PC-9 (cell line): ENCODE measurements at regions not wholly inside any gene's neighbourhood (a gene's known extent, or its start where the extent isn't known, plus 50 kb on each side); places are given as distances from the start of the nearest gene placed in this dataset.

ENCODE experiments used
- BruUV-seq: library from RNA; stranded (reverse); fragments of 400-500 nt; replicated peaks from 2 replicates; lab custom pipeline; 2021; lab: Mats Ljungman, UMichigan
- CTCF ChIA-PET: fragments of 300-600 bp; sonication (Branson Sonifier 250); formaldehyde crosslinking; loops from one replicate; lab custom pipeline; 2022; ENCODE audit warnings: antibody characterized with exemption; lab: Charles Lee
- POLR2A ChIA-PET: fragments of 300-600 bp; sonication (Branson Sonifier 250); formaldehyde crosslinking; loops from one replicate; lab custom pipeline; 2022; ENCODE audit warnings: antibody characterized with exemption; ENCODE audit not compliant: unreplicated experiment; lab: Charles Lee
- DNase-seq, 2 experiments: peaks; one replicate each; pipeline versions ENCODE4 v3.0.0 to v3.0.0-alpha.2; 2015 to 2022; ENCODE audit warnings: mixed read lengths in 1 of 2
- H2AFZ ChIP-seq: fragments of 200-600 bp; sonication (generic); 2 replicates; pipeline ENCODE4 v1.8.1; 2017; ENCODE audit warnings: antibody characterized with exemption
- H3F3A ChIP-seq: fragments of 200-600 bp; sonication (generic); 2 replicates; pipeline ENCODE4 v1.8.1; 2017; ENCODE audit warnings: antibody characterized with exemption, mild to moderate bottlenecking, low read depth; ENCODE audit not compliant: insufficient read depth
- H3K27ac ChIP-seq: fragments of 200-600 bp; sonication (generic); 2 replicates; pipeline ENCODE4 v1.6.1; 2016; ENCODE audit warnings: mixed run types
- H3K27me3 ChIP-seq: fragments of 200-600 bp; sonication (generic); 2 replicates; pipeline ENCODE4 v1.6.1; 2016; ENCODE audit warnings: low read depth, mixed run types; ENCODE audit not compliant: insufficient read depth
- H3K36me3 ChIP-seq: fragments of 200-600 bp; sonication (generic); 2 replicates; pipeline ENCODE4 v1.6.1; 2016; ENCODE audit warnings: low read depth, mixed run types
- H3K4me1 ChIP-seq: fragments of 200-600 bp; sonication (generic); replicated peaks from 2 replicates; pipeline ENCODE4 v1.6.1; 2016; ENCODE audit warnings: mixed run types; ENCODE audit not compliant: insufficient read depth
- H3K4me2 ChIP-seq: fragments of 200-600 bp; sonication (generic); 2 replicates; pipeline ENCODE4 v1.6.1; 2017; ENCODE audit warnings: mixed run types
- H3K4me3 ChIP-seq: fragments of 200-600 bp; sonication (generic); 2 replicates; pipeline ENCODE4 v1.6.1; 2016; ENCODE audit warnings: mixed run types
- H3K79me2 ChIP-seq: fragments of 200-600 bp; sonication (generic); 2 replicates; pipeline ENCODE4 v1.6.1; 2017; ENCODE audit warnings: low read depth, mixed run types
- H3K9me2 ChIP-seq: fragments of 200-600 bp; sonication (generic); 2 replicates; pipeline ENCODE4 v1.8.1; 2017; ENCODE audit warnings: mild to moderate bottlenecking; ENCODE audit not compliant: insufficient read depth
- H3K9me3 ChIP-seq: fragments of 200-600 bp; sonication (generic); 2 replicates; pipeline ENCODE4 v1.8.1; 2016; ENCODE audit warnings: low read depth; ENCODE audit not compliant: insufficient read depth
- H4K20me1 ChIP-seq: fragments of 200-600 bp; sonication (generic); 2 replicates; pipeline ENCODE4 v1.8.1; 2017; ENCODE audit not compliant: insufficient read depth
- CTCF ChIP-seq: fragments of 200-600 bp; sonication (generic); conservative IDR thresholded peaks from 2 replicates; pipeline ENCODE4 v1.6.1; 2017; ENCODE audit warnings: mixed run types, antibody characterized with exemption, mild to moderate bottlenecking, moderate library complexity
- EZH2 ChIP-seq: fragments of 200-600 bp; sonication (generic); IDR thresholded peaks from 2 replicates; pipeline ENCODE4 v1.8.0; 2017; ENCODE audit warnings: antibody characterized with exemption, low read depth
- intact Hi-C: fragments of 100-400 bp; cut with micrococcal nuclease; formaldehyde crosslinking; loops from one replicate; pipeline ENCODE4 v1.10.0; 2022; ENCODE audit not compliant: unreplicated experiment

GRCh38 chr18:78582181-78582709 lies 397.4 kb upstream of the SALL3 start:
- no peaks in the 10 kb centered on the region for H3K36me3 ChIP-seq
- no peaks in the 10 kb centered on the region for H3K9me2 ChIP-seq
- no peaks in the 10 kb centered on the region for H3K9me3 ChIP-seq
- peaks cover 93% of the 10 kb centered on the region for H3K27me3 ChIP-seq
- BruUV-seq, result no TSS peak
- H3K79me2 ChIP-seq, result no peaks in the 10 kb centered on the region
- no peak overlapping the region for H3K27ac ChIP-seq
- no peaks in the 10 kb centered on the region for H4K20me1 ChIP-seq
- H3F3A ChIP-seq, result no peaks in the 10 kb centered on the region
- no peak overlapping the region for H2AFZ ChIP-seq
- ChIA-PET CTCF (no interaction called here), POLR2A (no interaction called here)
- intact Hi-C loops, result no loop called here
- no peak overlapping the region for H3K4me3 ChIP-seq
- TF ChIP-seq CTCF (no peak), EZH2 (no peak)
- no peaks in the 10 kb centered on the region for H3K4me1 ChIP-seq
- DNase-seq, result no peak
- no peak overlapping the region for H3K4me2 ChIP-seq

GRCh38 chr18:78582898-78583738 lies 396.5 kb upstream of the SALL3 start:
- no peaks in the 10 kb centered on the region for H3K36me3 ChIP-seq
- BruUV-seq, result no TSS peak
- no peak for DNase-seq
- H3K9me3 ChIP-seq, result no peaks in the 10 kb centered on the region
- ChIA-PET CTCF (no interaction called here), POLR2A (no interaction called here)
- TF ChIP-seq CTCF, result no peak
- H3K27ac ChIP-seq, result no peak overlapping the region
- H3F3A ChIP-seq, result no peaks in the 10 kb centered on the region
- no peaks in the 10 kb centered on the region for H3K79me2 ChIP-seq
- no peaks in the 10 kb centered on the region for H3K4me1 ChIP-seq
- intact Hi-C loops, result no loop called here
- no peaks in the 10 kb centered on the region for H4K20me1 ChIP-seq
- peaks cover 94% of the 10 kb centered on the region for H3K27me3 ChIP-seq
- H3K4me3 ChIP-seq, result no peak overlapping the region
- H3K9me2 ChIP-seq, result no peaks in the 10 kb centered on the region
- no peak overlapping the region for H2AFZ ChIP-seq
- H3K4me2 ChIP-seq, result no peak overlapping the region

- ChIA-PET CTCF (no interaction called here), POLR2A (no interaction called here)
- H3K4me1 ChIP-seq, result no peaks in the 10 kb centered on the region
- H3K9me3 ChIP-seq, result no peaks in the 10 kb centered on the region
- no peak overlapping the region for H2AFZ ChIP-seq
- TF ChIP-seq EZH2 (no peak), CTCF (no peak)
- no peak overlapping the region for H3K4me3 ChIP-seq
- H3F3A ChIP-seq, result no peaks in the 10 kb centered on the region
- no TSS peak for BruUV-seq
- H3K79me2 ChIP-seq, result no peaks in the 10 kb centered on the region
- DNase-seq, result no peak
- no peaks in the 10 kb centered on the region for H3K36me3 ChIP-seq
- no peaks in the 10 kb centered on the region for H3K9me2 ChIP-seq
- no peak overlapping the region for H3K4me2 ChIP-seq
- peaks cover 98% of the 10 kb centered on the region for H3K27me3 ChIP-seq
- H3K27ac ChIP-seq, result no peak overlapping the region
- H4K20me1 ChIP-seq, result no peaks in the 10 kb centered on the region
- intact Hi-C loops, result no loop called here
These were observed 395.7 kb upstream of the SALL3 start for GRCh38 chr18:78583739-78584458.
